Neural cell (in vitro differentiated cells): ENCODE measurements at regions not wholly inside any gene's neighbourhood (a gene's known extent, or its start where the extent isn't known, plus 50 kb on each side); places are given as distances from the start of the nearest gene placed in this dataset.

Experiments used
- CTCF ChIP-seq: fragments of 450-650 bp; IDR thresholded peaks from 2 replicates; pipeline ENCODE4 v1.5.1; 2014; ENCODE audit warnings: antibody characterized with exemption, mild to moderate bottlenecking, moderate library complexity; ENCODE audit not compliant: poor library complexity, severe bottlenecking
- EP300 ChIP-seq: fragments of 450-650 bp; conservative IDR thresholded peaks from 2 replicates; pipeline ENCODE4 v1.6.1; 2014; ENCODE audit warnings: antibody characterized with exemption, mild to moderate bottlenecking, moderate library complexity; ENCODE audit not compliant: poor library complexity, severe bottlenecking
- EZH2 ChIP-seq: fragments of 200-600, 300-800 bp; shearing (Covaris generic), sonication (generic); IDR thresholded peaks from 2 replicates; pipeline ENCODE4 v1.6.1; 2014; ENCODE audit warnings: antibody characterized with exemption, low read length, borderline replicate concordance, mild to moderate bottlenecking; ENCODE audit not compliant: insufficient read depth, poor library complexity, severe bottlenecking
- POLR2AphosphoS5 ChIP-seq: IDR thresholded peaks from 2 replicates; pipeline ENCODE4 v1.6.1; 2012
- RAD21 ChIP-seq: fragments of 450-650 bp; conservative IDR thresholded peaks from 2 replicates; pipeline ENCODE4 v1.6.1; 2014; ENCODE audit warnings: antibody characterized with exemption, mild to moderate bottlenecking, moderate library complexity
- REST ChIP-seq: IDR thresholded peaks from 2 replicates; pipeline ENCODE4 v1.6.1; 2012; ENCODE audit warnings: borderline replicate concordance

GRCh38 chr16:52092126-52092525 lies 454.8 kb downstream of the TOX3 start:
- TF ChIP-seq POLR2AphosphoS5 (no peak), EZH2 (no peak), EP300 (no peak), REST (no peak), CTCF (no peak), RAD21 (no peak)
